Small intestine (tissue), 7 donors: ENCODE measurements at regions not wholly inside any gene's neighbourhood (a gene's known extent, or its start where the extent isn't known, plus 50 kb on each side); places are given as distances from the start of the nearest gene placed in this dataset.
"Not testable (repeated sequence)": the region's sequence is repeated elsewhere in the genome, so short reads cannot be mapped to it uniquely, and the experiment has no call there.

ENCODE experiments used
- DNase-seq, 2 donors: peaks; one replicate each; pipeline versions ENCODE4 v3.0.0 to v3.0.0-alpha.2; 2013
- FAIRE-seq: peaks from 2 replicates; lab custom pipeline; 2012; peaks lifted over from hg19 to GRCh38; lab: Jason Lieb, UNC
- H3K27ac ChIP-seq, 3 donors: one replicate each; pipeline ENCODE4 v1.5.1; 2013; ENCODE audit warnings: low read length in 2 of 3, mild to moderate bottlenecking in 2 of 3, control low read depth in 1 of 3, inconsistent platforms in 1 of 3, low read depth in 1 of 3, moderate library complexity in 1 of 3
- H3K27me3 ChIP-seq, 3 donors: one replicate each; pipeline ENCODE4 v1.6.1; 2013; ENCODE audit warnings: low read length in 3 of 3, inconsistent platforms in 1 of 3; ENCODE audit not compliant: control insufficient read depth in 3 of 3, insufficient read depth in 3 of 3
- H3K36me3 ChIP-seq, 3 donors: one replicate each; pipeline ENCODE4 v1.6.1; 2013; ENCODE audit warnings: low read length in 3 of 3, inconsistent platforms in 1 of 3, low read depth in 1 of 3, mild to moderate bottlenecking in 1 of 3, moderate library complexity in 1 of 3; ENCODE audit not compliant: control insufficient read depth in 3 of 3, insufficient read depth in 2 of 3
- H3K4me1 ChIP-seq, 3 donors: one replicate each; pipeline ENCODE4 v1.6.1; 2013; ENCODE audit warnings: low read length in 2 of 3, inconsistent platforms in 1 of 3, low read depth in 1 of 3, mild to moderate bottlenecking in 1 of 3, moderate library complexity in 1 of 3; ENCODE audit not compliant: control insufficient read depth in 3 of 3, insufficient read depth in 2 of 3
- H3K4me3 ChIP-seq, 3 donors: one replicate each; pipeline ENCODE4 v1.5.1; 2013; ENCODE audit warnings: low read length in 3 of 3, control low read depth in 1 of 3, inconsistent platforms in 1 of 3, low read depth in 1 of 3, mild to moderate bottlenecking in 1 of 3, moderate library complexity in 1 of 3
- H3K9me3 ChIP-seq, 2 donors: one replicate each; pipeline ENCODE4 v1.6.1; 2013; ENCODE audit warnings: low read depth in 1 of 2, low read length in 1 of 2; ENCODE audit not compliant: control insufficient read depth in 2 of 2, insufficient read depth in 1 of 2
- WGBS, 3 donors: extraction: QIAGEN DNeasy Blood & Tissue Kit; methylation state at CpG; one replicate each; pipeline ENCODE4 v1.1.7; 2013; 5-methylcytosine and 5-hydroxymethylcytosine counted together
- donor health status: healthy with polysubstance abuse.
- donor health status: control.
- donor health status: control.
- donor health status: Bipolar disorder and iron deficiency.
- donor health status: healthy.

DNA sequence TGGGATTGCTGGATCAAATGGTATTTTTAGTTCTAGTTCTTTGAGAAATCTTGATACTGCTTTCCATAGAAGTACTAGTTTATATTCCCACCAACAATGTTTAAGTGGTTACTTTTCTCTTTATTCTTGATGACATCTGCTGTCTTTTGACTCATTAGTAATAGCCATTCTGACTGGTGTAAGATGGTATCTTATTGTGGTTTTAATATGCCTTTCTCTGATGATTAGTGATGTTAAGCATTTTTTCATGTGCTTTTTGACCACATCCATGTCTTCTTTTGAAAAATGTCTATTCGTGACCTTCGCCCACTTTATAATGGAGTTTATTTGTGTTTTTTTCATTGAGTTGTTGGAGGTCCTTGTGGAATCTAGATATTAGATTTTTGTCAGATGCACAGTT, 865.7 kb downstream of the SLC6A15 start:
- 90 to 96% (median 96%) methylated on average over 2 of the region's 2 CpGs for WGBS, 3 donors
- H3K9me3 ChIP-seq = peaks cover 0 to 12% of the 10 kb centered on the region in 2 donors
- FAIRE-seq (no peak), DNase-seq (no peak)
- no peak overlapping the region for H3K4me3 ChIP-seq
- H3K27me3 ChIP-seq = no peaks in the 10 kb centered on the region
- H3K4me1 ChIP-seq = no peaks in the 10 kb centered on the region
- H3K36me3 ChIP-seq = no peaks in the 10 kb centered on the region
- H3K27ac ChIP-seq = no peak overlapping the region

DNA sequence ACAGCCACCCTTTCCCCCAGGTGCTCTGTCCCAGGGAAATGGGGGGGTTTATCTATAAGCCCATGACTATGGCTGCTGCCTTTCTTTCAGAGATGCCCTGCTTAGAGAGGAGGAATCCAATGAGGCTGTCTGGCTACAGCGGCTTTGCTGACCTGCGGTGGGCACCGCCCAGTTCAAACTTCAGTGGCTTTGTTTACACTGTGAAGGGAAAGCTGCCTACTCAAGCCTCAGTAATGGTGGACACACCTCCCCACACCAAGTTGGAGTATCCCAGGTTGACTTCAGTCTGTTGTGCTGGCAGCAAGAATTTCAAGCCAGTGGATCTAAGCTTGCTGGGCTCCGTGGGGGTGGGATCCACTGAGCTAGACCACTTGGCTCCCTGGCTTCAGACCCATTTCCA, 869.2 kb downstream of the SLC6A15 start:
- DNase-seq = no peak
- no peaks in the 10 kb centered on the region for H3K27me3 ChIP-seq
- no peak overlapping the region for H3K4me3 ChIP-seq

DNA sequence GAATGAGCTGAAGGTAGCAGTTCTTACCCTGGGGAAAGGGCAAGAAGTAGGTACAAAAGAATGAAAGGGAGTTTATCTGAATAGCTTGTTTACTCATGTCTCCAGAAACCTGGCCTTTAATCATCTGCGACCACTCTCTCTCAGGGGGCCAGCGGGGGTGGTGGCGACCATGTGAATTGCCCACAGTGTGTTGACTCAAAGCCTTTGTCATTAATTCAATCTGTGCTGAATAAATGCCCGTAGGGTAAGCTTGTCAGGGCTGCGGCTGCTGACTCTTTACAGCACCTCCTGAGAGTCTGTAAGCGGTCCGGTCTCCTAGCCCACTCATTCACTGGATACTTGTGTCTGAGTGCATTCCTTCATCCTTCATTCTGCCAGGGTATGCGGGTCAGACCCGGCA, 874.4 kb downstream of the SLC6A15 start:
- Histone ChIP-seq H3K27ac (no peak overlapping the region), H3K4me3 (no peak overlapping the region), H3K36me3 (no peaks in the 10 kb centered on the region), H3K4me1 (no peaks in the 10 kb centered on the region), H3K9me3 (peaks cover 0 to 12% of the 10 kb centered on the region in 2 donors), H3K27me3 (no peaks in the 10 kb centered on the region)
- WGBS, 3 donors = 50 to 76% (median 56%) methylated on average over 9 of the region's 9 CpGs
- DNase-seq (no peak), FAIRE-seq (no peak)

More for the DNA sequence above, 869.2 kb downstream of the SLC6A15 start:
- 49 to 86% (median 57%) methylated on average over 4 of the region's 4 CpGs for WGBS, 3 donors
- FAIRE-seq = no peak
- H3K9me3 ChIP-seq = peaks cover 0 to 14% of the 10 kb centered on the region in 2 donors
- H3K27ac ChIP-seq = no peak overlapping the region
- H3K36me3 ChIP-seq = no peaks in the 10 kb centered on the region
- no peaks in the 10 kb centered on the region for H3K4me1 ChIP-seq

DNA sequence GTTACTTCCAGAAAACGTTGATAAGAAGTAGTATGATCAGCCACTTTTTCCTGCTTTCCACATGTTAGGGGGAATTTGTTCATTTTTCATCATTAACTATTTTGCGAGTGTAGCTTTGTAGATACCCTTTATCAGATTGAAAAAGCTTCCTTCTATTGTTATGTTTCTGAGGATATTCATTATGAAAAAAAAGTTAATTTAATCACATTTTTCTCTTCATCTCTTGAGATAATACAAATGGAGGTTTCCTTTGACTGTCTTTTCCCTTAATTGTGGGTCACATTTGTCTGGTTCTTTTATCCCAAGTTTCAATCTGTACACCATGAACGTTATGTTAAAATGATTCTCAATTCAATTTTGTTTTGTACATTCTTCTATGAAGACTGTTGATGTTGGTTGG, 875.7 kb downstream of the SLC6A15 start:
- Histone ChIP-seq H3K9me3 (peaks cover 0 to 17% of the 10 kb centered on the region in 2 donors), H3K27ac (no peak overlapping the region), H3K4me3 (no peak overlapping the region), H3K4me1 (no peaks in the 10 kb centered on the region), H3K36me3 (no peaks in the 10 kb centered on the region), H3K27me3 (no peaks in the 10 kb centered on the region)
- no peak for FAIRE-seq
- WGBS, 3 donors = 63 to 67% (median 64%) methylated on average over 3 of the region's 3 CpGs
- DNase-seq = no peak

DNA sequence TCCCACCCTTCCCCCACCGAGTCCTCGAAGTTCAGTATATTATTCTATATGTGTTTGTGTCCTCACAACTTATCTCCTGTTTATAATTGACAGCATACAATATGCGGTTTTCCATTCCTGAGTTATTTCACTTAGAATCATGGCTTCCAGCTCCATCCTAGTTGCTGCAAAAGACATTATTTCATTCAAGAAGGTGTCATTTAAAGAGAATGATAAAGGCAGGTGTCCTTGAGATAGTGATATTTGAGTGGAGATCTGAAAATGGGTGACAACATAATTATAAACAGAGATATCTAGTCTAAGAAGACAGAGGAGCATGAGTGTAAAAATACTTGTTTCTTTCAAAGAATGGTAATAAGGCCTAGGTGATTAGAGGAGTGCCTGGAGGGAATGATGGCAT, 876.8 kb downstream of the SLC6A15 start:
- WGBS, 3 donors = 78 to 88% (median 79%) methylated on average over 3 of the region's 3 CpGs

DNA sequence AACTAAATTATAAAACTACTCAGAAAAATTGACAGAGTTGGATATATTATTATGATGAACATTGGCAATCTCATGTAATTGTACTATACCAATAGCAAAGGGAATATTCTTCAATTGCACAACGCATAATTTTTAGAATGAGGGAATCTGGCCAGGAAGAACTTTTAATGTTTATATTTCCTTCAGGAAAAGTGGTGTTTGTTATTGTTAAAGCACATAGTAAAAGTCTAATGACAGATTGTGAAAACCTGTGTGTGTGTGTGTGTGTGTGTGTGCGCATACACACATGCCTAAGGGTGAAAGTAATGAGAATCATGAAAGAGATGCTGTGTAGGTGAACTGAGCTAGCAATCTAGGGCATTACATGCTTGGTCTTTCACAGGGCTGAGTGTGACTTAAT, 877.7 kb downstream of the SLC6A15 start:
- DNase-seq = no peak
- no peak overlapping the region for H3K4me3 ChIP-seq
- no peaks in the 10 kb centered on the region for H3K4me1 ChIP-seq
- H3K36me3 ChIP-seq = no peaks in the 10 kb centered on the region
- no peak for FAIRE-seq
- H3K27ac ChIP-seq = no peak overlapping the region
- H3K27me3 ChIP-seq = no peaks in the 10 kb centered on the region
- H3K9me3 ChIP-seq = peaks cover 0 to 17% of the 10 kb centered on the region in 2 donors
- 28 to 46% (median 41%) methylated on average over 2 of the region's 2 CpGs for WGBS, 3 donors

More for the DNA sequence above, 876.8 kb downstream of the SLC6A15 start:
- Histone ChIP-seq H3K36me3 (no peaks in the 10 kb centered on the region), H3K4me1 (no peaks in the 10 kb centered on the region), H3K27ac (no peak overlapping the region), H3K9me3 (peaks cover 0 to 17% of the 10 kb centered on the region in 2 donors), H3K27me3 (no peaks in the 10 kb centered on the region), H3K4me3 (no peak overlapping the region)
- FAIRE-seq = no peak
- DNase-seq = no peak

DNA sequence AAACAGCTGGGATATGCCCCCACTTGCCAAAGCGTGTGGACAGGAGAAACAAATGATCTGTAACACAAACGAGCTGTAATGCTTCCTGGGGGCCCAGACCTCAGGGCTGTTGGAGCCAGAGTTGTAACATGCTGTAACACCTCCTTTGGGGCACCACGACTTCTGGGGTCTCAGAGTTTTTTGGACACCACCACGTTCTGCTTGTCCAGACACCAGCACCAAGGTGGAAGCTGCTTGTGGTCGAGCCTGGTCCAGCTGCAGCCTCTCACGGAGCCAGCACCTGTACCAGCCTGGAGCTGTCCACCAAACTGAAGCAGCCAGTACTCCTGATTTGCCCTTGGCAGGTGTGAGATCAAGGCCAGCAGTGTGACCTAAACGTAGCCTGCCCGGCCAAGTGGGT, 879.4 kb downstream of the SLC6A15 start:
- DNase-seq (no peak), FAIRE-seq (no peak)
- Histone ChIP-seq H3K9me3 (peaks cover 0 to 13% of the 10 kb centered on the region in 2 donors), H3K27me3 (no peaks in the 10 kb centered on the region), H3K4me1 (no peaks in the 10 kb centered on the region), H3K36me3 (no peaks in the 10 kb centered on the region), H3K4me3 (no peak overlapping the region), H3K27ac (no peak overlapping the region)
- WGBS, 3 donors = 67 to 82% (median 68%) methylated on average over 8 of the region's 8 CpGs

DNA sequence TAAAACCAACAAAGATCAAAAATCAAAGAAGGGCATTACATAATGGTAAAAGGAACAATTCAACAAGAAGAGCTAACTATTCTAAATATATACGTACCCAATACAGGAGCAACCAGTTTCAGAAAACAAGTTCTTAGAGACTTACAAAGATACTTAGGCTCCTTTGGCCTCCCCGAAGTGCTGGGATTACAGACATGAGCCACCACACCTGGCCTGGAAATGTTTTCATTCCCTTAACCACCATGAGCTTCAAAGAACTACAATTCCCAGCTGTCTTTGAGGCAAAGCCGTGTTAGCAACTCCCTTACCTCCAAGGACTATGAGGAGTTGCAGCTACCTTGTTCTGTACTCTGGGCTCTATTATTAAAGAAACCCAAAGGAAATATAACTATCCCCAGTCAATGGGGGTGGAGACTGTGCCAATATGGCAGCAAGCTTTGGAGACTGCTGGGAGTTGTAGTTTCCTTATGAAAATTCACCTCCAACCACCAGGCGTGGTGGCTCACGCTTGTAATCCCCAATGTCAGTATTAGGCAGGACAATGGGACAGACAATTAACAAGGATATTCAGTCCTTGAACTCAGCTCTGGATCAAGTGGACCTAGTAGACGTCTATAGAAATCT, 893.9 kb downstream of the SLC6A15 start:
- peaks cover 0 to 11% of the 10 kb centered on the region in 2 donors for H3K9me3 ChIP-seq
- not testable (repeated sequence) for H3K27ac ChIP-seq, H3K27me3 ChIP-seq, H3K4me3 ChIP-seq, DNase-seq, H3K4me1 ChIP-seq, H3K36me3 ChIP-seq, FAIRE-seq
- 74 to 84% (median 78%) methylated on average over 6 of the region's 6 CpGs for WGBS, 3 donors

DNA sequence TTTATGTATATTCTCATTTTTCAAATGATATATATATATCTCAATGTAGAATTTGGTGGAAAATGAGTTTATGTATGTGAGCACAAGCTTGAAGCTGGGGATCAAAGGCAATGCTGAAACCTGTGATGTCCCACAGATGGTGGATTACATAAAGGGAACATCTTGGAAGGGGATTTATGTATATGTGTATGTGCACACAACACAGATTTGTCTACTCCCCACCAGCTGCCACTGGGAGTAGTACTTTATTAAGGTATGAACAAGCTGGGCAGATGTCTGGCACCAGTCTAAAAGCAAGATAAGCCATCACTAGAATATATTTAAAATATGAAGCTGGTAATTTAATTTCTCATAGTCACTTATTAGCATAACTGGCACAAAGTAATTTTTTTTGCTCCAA, 895.6 kb downstream of the SLC6A15 start:
- Histone ChIP-seq H3K27ac (no peak overlapping the region), H3K9me3 (peaks cover 0 to 23% of the 10 kb centered on the region in 2 donors), H3K4me1 (no peaks in the 10 kb centered on the region), H3K27me3 (no peaks in the 10 kb centered on the region), H3K4me3 (no peak overlapping the region), H3K36me3 (no peaks in the 10 kb centered on the region)
- no peak for FAIRE-seq
- no peak for DNase-seq
